ENCODE measurements at regions not wholly inside any gene's neighbourhood (a gene's known extent, or its start where the extent isn't known, plus 50 kb on each side); places are given as distances from the start of the nearest gene placed in this dataset.

DNA sequence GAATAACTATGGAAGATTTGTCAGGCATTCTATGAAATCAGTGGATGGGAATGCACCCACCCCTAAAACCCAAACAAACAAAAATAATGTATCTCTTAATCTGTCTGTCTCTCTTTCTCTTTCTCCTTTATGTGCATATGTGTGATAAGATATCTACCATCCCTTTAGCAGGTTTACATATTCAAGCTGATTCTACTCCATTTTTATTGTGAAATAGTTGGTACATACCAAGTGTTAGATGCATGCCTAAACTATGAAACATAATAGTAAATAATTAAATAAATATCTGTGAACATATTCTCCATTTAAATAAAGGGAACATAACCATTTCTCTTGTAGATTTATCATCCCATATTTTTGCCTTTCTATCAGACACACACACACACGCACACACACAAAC is 121.8 kb upstream of the PCDH9 start:
- no peak overlapping the region for H3K4me3 ChIP-seq (ENCODE audit: low read depth, poor library complexity, severe bottlenecking)
- 88 to 94% methylated on average over 1 of the region's 1 CpG for WGBS, 2 donors
- DNase-seq (ENCODE audit: low spot score in 2 of 2): no peak
- TF ChIP-seq, protein P1, sequence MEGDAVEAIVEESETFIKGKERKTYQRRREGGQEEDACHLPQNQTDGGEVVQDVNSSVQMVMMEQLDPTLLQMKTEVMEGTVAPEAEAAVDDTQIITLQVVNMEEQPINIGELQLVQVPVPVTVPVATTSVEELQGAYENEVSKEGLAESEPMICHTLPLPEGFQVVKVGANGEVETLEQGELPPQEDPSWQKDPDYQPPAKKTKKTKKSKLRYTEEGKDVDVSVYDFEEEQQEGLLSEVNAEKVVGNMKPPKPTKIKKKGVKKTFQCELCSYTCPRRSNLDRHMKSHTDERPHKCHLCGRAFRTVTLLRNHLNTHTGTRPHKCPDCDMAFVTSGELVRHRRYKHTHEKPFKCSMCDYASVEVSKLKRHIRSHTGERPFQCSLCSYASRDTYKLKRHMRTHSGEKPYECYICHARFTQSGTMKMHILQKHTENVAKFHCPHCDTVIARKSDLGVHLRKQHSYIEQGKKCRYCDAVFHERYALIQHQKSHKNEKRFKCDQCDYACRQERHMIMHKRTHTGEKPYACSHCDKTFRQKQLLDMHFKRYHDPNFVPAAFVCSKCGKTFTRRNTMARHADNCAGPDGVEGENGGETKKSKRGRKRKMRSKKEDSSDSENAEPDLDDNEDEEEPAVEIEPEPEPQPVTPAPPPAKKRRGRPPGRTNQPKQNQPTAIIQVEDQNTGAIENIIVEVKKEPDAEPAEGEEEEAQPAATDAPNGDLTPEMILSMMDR (IDR thresholded peaks at IDR 0.05): no peak
- no peak for TF ChIP-seq POLR2A (IDR thresholded peaks at IDR 0.05)
- intact Hi-C loops (cut with DNase I; ENCODE audit: low total_unique reads): no loop called here

DNA sequence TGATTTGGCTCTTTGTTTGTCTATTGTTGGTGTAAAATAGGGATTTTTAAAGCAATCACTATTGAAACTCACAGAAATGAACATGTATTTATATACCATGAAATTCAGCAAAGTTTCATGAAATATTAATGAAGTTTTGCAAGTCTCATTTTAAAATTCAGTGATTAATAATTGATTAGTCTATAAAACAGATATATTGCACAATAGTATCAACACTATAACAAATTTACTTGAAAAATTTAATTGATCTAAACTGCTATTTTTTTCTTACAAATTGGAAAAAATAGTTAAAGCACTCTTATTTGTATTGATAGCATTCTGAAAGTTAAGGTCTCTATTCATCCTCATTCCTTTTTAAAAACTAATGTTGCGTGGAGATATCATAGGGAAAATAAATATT is 121.0 kb upstream of the PCDH9 start:
- TF ChIP-seq, protein P1 (IDR thresholded peaks at IDR 0.05): no peak
- TF ChIP-seq POLR2A (IDR thresholded peaks at IDR 0.05): no peak
- no peak for DNase-seq (ENCODE audit: low spot score in 2 of 2)
- no peak overlapping the region for H3K4me3 ChIP-seq (ENCODE audit: low read depth, poor library complexity, severe bottlenecking)
- intact Hi-C loops (cut with DNase I; ENCODE audit: low total_unique reads): no loop called here
- WGBS, 2 donors: 91 to 94% methylated on average over 1 of the region's 1 CpG

DNA sequence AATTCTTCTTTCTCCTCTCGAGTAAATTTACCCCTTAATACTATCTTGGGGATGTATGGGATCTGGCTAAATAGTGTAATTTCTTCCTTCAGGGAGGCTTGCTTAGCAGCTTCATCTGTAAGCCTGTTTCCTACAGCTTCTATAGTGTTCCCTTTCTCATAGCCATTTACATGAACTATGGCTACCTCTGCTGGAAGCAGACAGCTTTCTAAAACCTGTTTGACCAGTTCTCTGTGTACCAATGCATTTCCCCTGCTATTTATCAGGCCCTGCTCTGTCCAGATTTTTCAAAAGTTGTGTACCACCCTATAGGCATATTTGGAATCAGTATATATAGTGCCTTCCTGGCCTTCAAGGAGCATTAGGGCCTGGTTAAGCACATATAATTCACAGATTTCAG is 113.6 kb upstream of the PCDH9 start:
- no peak for TF ChIP-seq POLR2A (IDR thresholded peaks at IDR 0.05)
- TF ChIP-seq, protein P1 (IDR thresholded peaks at IDR 0.05): no peak
- intact Hi-C loops (cut with DNase I; ENCODE audit: low total_unique reads): no loop called here
- no peak for DNase-seq (ENCODE audit: low spot score in 2 of 2)
- 69 to 89% methylated on average over 1 of the region's 1 CpG for whole genome bisulfite sequencing, 2 donors
- H3K4me3 ChIP-seq (ENCODE audit: low read depth, poor library complexity, severe bottlenecking): no peak overlapping the region

DNA sequence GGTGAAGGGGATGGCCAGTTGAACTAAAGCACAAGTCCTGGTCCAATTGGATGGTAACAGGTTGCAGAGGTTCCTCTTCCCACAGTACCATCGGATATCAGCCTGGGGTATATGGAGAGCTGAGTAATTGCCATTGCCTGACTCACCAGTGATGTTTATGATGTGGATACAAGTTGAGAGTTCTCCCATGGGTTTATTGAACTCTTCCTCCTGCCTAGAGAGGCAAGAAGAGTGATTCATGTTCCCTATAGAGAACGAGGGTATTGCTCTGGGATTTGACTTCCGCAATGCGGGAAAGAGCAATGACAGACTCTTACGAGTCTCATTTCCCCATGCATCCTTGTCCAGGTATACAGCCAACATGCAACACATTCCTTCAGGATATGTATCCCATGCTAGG is 111.3 kb upstream of the PCDH9 start:
- no peak for DNase-seq (ENCODE audit: low spot score in 2 of 2)
- intact Hi-C loops (cut with DNase I; ENCODE audit: low total_unique reads): no loop called here
- TF ChIP-seq POLR2A (IDR thresholded peaks at IDR 0.05): no peak
- TF ChIP-seq, protein P1 (IDR thresholded peaks at IDR 0.05): no peak
- WGBS, 2 donors: 67 to 73% methylated on average over 5 of the region's 5 CpGs
- no peak overlapping the region for H3K4me3 ChIP-seq (ENCODE audit: low read depth, poor library complexity, severe bottlenecking)

DNA sequence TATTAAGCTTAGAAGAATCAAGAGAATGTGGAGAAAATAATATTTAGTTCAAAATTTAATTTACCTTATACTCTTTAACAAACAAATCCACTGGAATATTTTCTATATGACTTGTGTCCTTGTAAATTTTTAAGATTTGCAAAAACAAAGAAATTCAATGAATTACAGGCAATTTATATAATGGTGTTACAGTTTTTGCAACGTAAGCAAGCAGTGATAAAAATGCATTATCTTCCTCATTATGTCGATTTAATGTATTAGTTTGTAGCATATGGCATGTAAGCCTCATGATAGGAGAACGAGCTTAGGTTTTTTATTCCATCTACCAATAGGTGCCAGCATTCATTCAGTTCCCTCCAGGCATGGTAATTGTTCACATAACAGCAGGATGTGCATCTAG is 100.0 kb upstream of the PCDH9 start:
- TF ChIP-seq POLR2A (IDR thresholded peaks at IDR 0.05): no peak
- TF ChIP-seq, protein P1 (IDR thresholded peaks at IDR 0.05): no peak
- no peak overlapping the region for H3K4me3 ChIP-seq (ENCODE audit: low read depth, poor library complexity, severe bottlenecking)
- 77 to 80% methylated on average over 3 of the region's 3 CpGs for WGBS, 2 donors
- intact Hi-C loops (cut with DNase I; ENCODE audit: low total_unique reads): no loop called here
- no peak for DNase-seq (ENCODE audit: low spot score in 2 of 2)

DNA sequence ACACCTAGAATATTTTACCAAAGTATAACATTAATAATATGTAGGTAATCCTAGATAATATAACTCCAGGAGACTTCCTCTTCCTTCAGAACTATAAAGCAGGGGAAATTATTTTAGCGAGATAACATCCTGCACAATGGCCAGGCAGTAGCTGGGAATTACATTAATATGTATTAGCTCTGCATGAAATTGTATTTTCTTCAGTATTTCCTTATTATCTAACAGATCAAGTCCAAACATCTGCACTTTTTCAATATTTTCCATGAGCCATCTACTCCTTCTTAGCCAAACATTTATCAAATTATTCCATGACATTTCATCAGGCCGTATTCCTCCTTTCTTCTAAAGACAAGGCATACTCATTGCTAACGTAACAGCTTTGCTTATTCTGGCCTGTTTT is 98.8 kb upstream of the PCDH9 start:
- no peak overlapping the region for H3K4me3 ChIP-seq (ENCODE audit: low read depth, poor library complexity, severe bottlenecking)
- 71 to 83% methylated on average over 3 of the region's 3 CpGs for WGBS, 2 donors
- TF ChIP-seq, protein P1 (IDR thresholded peaks at IDR 0.05): no peak
- no peak for TF ChIP-seq POLR2A (IDR thresholded peaks at IDR 0.05)
- intact Hi-C loops (cut with DNase I; ENCODE audit: low total_unique reads): no loop called here
- no peak for DNase-seq (ENCODE audit: low spot score in 2 of 2)

Measured in lower leg skin (tissue), 4 donors.